Progenitor cell of endocrine pancreas (in vitro differentiated cells): ENCODE measurements at regions not wholly inside any gene's neighbourhood (a gene's known extent, or its start where the extent isn't known, plus 50 kb on each side); places are given as distances from the start of the nearest gene placed in this dataset.

ENCODE experiments used
- DNase-seq: peaks from one replicate; pipeline ENCODE4 v3.0.0; 2021; ENCODE audit warnings: low spot score; ENCODE audit not compliant: unreplicated experiment
- H3K27ac Mint-ChIP-seq: 2 replicates; pipeline ENCODE4 v1.8.0; 2021; ENCODE audit warnings: mild to moderate bottlenecking, moderate library complexity, mixed read lengths
- H3K27me3 Mint-ChIP-seq: 2 replicates; pipeline ENCODE4 v1.8.0; 2021; ENCODE audit warnings: mixed read lengths
- H3K36me3 Mint-ChIP-seq: 2 replicates; pipeline ENCODE4 v1.8.0; 2022; ENCODE audit warnings: mixed read lengths; ENCODE audit not compliant: insufficient read depth
- H3K4me1 Mint-ChIP-seq: 2 replicates; pipeline ENCODE4 v1.8.0; 2021; ENCODE audit warnings: low read depth, mixed read lengths
- H3K4me3 Mint-ChIP-seq: 2 replicates; pipeline ENCODE4 v1.8.0; 2021; ENCODE audit warnings: low read depth, mild to moderate bottlenecking, moderate library complexity, mixed read lengths
- H3K9me3 Mint-ChIP-seq: 2 replicates; pipeline ENCODE4 v1.8.0; 2021; ENCODE audit warnings: low read depth, mixed read lengths
- TF ChIP-seq, protein P1 (sequence below): fragments of 200-600 bp; sonication (generic); IDR thresholded peaks from one replicate; pipeline ENCODE4 v1.5.0; 2021; ENCODE audit warnings: antibody characterized with exemption, mild to moderate bottlenecking; ENCODE audit not compliant: unreplicated experiment

DNA sequence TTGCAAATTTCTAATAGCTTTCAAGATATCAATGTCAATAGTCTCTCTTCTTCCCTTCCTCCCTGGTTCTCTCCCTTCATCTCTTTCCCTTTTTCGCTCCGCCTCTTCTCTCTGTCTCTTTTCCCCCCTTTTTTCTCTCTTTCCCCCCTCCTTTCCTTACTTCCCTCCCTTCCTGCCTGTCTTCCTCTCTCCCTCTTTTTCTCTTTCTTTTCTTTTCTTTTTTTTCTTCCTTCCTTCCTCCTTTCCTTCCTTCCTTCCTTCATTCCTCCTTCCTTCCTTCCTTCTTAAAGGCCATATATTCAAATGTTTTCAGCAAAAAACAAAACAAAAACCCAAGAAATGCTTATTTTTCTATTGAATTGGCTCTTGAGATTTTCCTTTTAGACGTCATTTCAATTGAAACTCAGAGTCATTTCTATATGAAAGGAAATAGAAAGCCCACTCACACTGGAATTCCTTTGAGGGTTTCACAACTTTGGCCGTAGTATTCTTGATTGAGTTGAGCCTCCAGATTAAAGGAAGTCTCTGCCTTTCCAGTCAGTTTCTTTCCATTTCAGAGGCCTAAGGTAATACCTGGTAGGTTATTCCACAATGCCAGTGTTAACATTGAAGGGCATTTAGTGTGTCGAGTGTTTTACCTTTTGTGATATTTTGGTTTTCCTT lies 551.5 kb downstream of the LMO4 start:
- no peaks in the 10 kb centered on the region for H3K9me3 Mint-ChIP-seq
- H3K27me3 Mint-ChIP-seq: peaks cover 3% of the 10 kb centered on the region
- no peak for DNase-seq
- no peak overlapping the region for H3K4me3 Mint-ChIP-seq
- H3K36me3 Mint-ChIP-seq: no peaks in the 10 kb centered on the region
- TF ChIP-seq, protein P1, sequence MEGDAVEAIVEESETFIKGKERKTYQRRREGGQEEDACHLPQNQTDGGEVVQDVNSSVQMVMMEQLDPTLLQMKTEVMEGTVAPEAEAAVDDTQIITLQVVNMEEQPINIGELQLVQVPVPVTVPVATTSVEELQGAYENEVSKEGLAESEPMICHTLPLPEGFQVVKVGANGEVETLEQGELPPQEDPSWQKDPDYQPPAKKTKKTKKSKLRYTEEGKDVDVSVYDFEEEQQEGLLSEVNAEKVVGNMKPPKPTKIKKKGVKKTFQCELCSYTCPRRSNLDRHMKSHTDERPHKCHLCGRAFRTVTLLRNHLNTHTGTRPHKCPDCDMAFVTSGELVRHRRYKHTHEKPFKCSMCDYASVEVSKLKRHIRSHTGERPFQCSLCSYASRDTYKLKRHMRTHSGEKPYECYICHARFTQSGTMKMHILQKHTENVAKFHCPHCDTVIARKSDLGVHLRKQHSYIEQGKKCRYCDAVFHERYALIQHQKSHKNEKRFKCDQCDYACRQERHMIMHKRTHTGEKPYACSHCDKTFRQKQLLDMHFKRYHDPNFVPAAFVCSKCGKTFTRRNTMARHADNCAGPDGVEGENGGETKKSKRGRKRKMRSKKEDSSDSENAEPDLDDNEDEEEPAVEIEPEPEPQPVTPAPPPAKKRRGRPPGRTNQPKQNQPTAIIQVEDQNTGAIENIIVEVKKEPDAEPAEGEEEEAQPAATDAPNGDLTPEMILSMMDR: no peak
- H3K27ac Mint-ChIP-seq: no peak overlapping the region
- H3K4me1 Mint-ChIP-seq: no peaks in the 10 kb centered on the region

DNA sequence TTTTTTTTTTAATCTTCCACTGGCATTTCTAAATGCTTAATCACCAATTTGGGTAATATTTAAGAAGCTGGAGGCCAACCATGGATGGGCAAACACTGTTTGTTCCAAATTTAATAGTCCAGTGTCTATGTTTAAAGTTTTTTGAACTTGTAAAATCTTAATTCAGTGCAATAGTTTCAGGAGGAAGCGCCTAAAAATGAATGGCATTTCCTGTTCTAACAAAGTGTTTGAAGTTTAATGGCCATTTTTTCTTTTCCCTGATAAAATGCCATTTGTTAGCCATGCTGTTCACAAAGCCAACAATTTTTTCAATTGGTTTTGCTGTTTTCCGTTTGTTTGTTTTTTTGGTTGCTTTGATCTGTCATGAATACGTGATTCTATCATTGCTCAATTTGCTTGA lies 552.1 kb downstream of the LMO4 start:
- Mint-ChIP-seq H3K36me3 (no peaks in the 10 kb centered on the region), H3K27ac (no peak overlapping the region), H3K27me3 (peaks cover 3% of the 10 kb centered on the region)

DNA sequence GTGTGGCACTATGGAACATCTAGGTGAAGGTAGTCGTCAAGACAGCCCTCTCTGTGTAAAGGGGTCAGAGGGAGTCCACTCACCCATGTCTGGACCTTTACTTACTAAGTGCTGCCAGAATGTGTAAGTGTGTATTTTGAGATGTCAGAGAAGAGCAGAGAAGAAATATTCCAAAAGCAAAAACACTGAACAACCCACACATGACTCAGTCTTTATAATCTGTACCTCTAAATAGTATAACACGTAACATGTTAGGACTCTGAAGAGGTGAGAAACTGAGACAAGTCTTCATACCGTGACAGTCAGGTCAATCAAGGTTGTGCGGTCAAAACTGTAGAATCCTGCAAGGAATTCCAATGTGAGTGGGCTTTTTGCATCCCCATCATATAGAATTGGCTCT lies 555.2 kb downstream of the LMO4 start:
- H3K27ac Mint-ChIP-seq: no peak overlapping the region
- no peaks in the 10 kb centered on the region for H3K36me3 Mint-ChIP-seq
- no peak for DNase-seq
- no peaks in the 10 kb centered on the region for H3K9me3 Mint-ChIP-seq
- H3K4me1 Mint-ChIP-seq: peaks cover 3% of the 10 kb centered on the region
- TF ChIP-seq, protein P1: no peak
- H3K4me3 Mint-ChIP-seq: no peak overlapping the region
- H3K27me3 Mint-ChIP-seq: peaks cover 3% of the 10 kb centered on the region

More for the DNA sequence above, 552.1 kb downstream of the LMO4 start:
- TF ChIP-seq, protein P1: no peak
- Mint-ChIP-seq H3K9me3 (no peaks in the 10 kb centered on the region), H3K4me1 (no peaks in the 10 kb centered on the region), H3K4me3 (no peak overlapping the region)
- DNase-seq: no peak

DNA sequence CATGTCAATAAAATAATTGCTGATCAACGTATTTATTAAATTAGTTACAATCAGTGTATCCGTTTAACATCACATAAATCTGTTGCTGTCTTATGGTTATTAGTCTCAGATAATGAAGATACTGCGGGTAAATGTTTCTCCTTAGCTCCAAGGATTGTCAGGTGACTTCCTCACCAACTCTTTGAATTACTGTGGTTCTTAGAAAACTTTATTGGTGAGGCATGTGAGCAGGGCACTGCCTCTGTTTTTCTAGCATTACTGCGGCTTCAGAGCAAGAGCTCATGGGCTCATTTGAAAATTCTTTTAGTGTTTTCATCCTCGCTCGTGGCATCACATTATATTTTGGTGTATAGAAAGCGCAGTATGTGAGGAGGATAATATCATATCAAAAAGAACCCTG lies 555.9 kb downstream of the LMO4 start:
- Mint-ChIP-seq H3K36me3 (no peaks in the 10 kb centered on the region), H3K4me1 (peaks cover 3% of the 10 kb centered on the region), H3K4me3 (no peak overlapping the region), H3K27me3 (peaks cover 3% of the 10 kb centered on the region), H3K27ac (no peak overlapping the region), H3K9me3 (no peaks in the 10 kb centered on the region)
- no peak for DNase-seq
- TF ChIP-seq, protein P1: no peak

DNA sequence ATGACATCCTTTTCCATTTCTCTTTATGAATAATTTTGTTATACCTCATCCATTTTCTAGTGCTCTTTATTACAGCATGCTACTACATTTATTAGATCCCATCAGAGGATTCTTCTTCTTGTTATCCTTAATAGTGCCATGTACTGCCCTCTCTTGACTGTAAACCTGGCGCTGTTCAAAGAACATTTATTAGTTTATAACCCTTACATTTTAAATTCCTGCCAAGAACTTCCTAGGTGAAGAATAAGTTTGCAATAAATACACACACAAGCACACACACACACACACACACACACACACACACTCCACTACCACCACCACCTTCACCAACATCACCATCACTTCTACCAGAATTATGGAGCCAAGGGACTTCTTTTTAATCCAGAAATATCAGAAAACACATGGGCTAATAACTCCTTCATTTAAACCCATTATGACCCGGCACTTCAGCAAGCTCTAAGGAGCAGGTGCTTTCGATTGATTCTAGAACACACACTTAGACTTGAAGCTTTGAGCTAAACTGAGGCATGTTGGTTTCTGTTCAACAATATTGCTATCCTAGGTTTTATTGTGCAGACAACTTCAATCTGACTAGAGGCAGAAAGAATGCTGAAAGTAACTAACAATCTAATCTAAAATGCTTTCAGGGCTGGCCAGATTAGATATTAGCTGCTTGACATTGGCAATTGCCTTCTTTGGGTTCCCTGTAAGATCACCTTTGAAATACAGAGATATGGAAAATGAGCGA lies 556.8 kb downstream of the LMO4 start:
- no peak for DNase-seq
- H3K4me1 Mint-ChIP-seq: peaks cover 3% of the 10 kb centered on the region
- no peaks in the 10 kb centered on the region for H3K36me3 Mint-ChIP-seq
- no peak overlapping the region for H3K27ac Mint-ChIP-seq
- peaks cover 3% of the 10 kb centered on the region for H3K27me3 Mint-ChIP-seq
- TF ChIP-seq, protein P1: no peak
- no peak overlapping the region for H3K4me3 Mint-ChIP-seq
- no peaks in the 10 kb centered on the region for H3K9me3 Mint-ChIP-seq
